ENCODE measurements at regions not wholly inside any gene's neighbourhood (a gene's known extent, or its start where the extent isn't known, plus 50 kb on each side); places are given as distances from the start of the nearest gene placed in this dataset.

DNA sequence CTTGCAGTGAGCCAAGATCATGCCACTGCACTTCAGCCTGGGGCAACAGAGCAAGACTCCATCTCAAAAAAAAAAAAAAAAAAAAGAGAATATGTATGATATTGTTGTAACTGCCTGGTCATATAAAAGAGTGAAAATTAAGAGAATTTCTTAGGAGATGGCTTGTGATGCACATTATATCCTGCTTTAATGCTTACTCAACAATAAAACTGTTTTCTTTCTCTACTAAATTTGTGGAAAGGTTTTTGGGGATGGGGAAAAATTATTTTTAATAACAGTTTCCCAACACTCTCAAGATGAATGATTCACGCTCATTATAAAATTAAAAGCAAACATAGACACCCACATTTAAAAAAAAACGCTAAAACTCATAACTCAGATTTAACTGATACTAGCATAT lies 1163.0 kb downstream of the SI start:
- Mint-ChIP-seq H3K27me3 (ENCODE audit: low read depth) (no peaks in the 10 kb centered on the region), H3K36me3 (ENCODE audit: low read depth) (no peaks in the 10 kb centered on the region), H3K4me1 (no peaks in the 10 kb centered on the region), H3K4me3 (no peak overlapping the region), H3K27ac (ENCODE audit: unreplicated experiment) (no peak overlapping the region), H3K9me3 (peaks cover 3% of the 10 kb centered on the region)
- TF ChIP-seq, protein P1, sequence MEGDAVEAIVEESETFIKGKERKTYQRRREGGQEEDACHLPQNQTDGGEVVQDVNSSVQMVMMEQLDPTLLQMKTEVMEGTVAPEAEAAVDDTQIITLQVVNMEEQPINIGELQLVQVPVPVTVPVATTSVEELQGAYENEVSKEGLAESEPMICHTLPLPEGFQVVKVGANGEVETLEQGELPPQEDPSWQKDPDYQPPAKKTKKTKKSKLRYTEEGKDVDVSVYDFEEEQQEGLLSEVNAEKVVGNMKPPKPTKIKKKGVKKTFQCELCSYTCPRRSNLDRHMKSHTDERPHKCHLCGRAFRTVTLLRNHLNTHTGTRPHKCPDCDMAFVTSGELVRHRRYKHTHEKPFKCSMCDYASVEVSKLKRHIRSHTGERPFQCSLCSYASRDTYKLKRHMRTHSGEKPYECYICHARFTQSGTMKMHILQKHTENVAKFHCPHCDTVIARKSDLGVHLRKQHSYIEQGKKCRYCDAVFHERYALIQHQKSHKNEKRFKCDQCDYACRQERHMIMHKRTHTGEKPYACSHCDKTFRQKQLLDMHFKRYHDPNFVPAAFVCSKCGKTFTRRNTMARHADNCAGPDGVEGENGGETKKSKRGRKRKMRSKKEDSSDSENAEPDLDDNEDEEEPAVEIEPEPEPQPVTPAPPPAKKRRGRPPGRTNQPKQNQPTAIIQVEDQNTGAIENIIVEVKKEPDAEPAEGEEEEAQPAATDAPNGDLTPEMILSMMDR (conservative IDR thresholded peaks at IDR 0.05), result no peak
- DNase-seq (ENCODE audit: low read depth, low spot score), result no peak

DNA sequence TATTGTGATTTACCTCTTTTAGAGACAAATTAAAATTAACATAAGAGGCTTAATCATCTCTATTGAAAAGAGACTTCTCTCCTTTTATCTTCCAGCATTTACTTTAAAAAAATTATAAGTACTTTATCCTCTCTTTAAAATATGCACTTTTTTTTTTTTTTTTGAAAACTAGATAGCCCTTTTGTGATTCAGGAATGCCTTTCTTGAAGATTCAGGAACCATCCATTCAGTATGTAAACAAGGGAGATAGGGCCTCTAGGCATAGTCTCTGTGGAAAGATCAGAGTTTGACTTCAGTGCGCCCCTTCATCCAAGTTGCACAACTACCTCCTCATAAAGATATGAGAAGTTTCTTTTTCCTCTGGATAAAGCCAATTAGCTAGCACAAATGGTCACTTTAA lies 1163.7 kb downstream of the SI start:
- no peaks in the 10 kb centered on the region for H3K4me1 Mint-ChIP-seq
- H3K27ac Mint-ChIP-seq (ENCODE audit: unreplicated experiment), result no peak overlapping the region
- no peak overlapping the region for H3K4me3 Mint-ChIP-seq
- H3K27me3 Mint-ChIP-seq (ENCODE audit: low read depth), result no peaks in the 10 kb centered on the region
- no peaks in the 10 kb centered on the region for H3K36me3 Mint-ChIP-seq (ENCODE audit: low read depth)
- no peak for DNase-seq (ENCODE audit: low read depth, low spot score)
- TF ChIP-seq, protein P1 (conservative IDR thresholded peaks at IDR 0.05), result no peak
- peaks cover 3% of the 10 kb centered on the region for H3K9me3 Mint-ChIP-seq

DNA sequence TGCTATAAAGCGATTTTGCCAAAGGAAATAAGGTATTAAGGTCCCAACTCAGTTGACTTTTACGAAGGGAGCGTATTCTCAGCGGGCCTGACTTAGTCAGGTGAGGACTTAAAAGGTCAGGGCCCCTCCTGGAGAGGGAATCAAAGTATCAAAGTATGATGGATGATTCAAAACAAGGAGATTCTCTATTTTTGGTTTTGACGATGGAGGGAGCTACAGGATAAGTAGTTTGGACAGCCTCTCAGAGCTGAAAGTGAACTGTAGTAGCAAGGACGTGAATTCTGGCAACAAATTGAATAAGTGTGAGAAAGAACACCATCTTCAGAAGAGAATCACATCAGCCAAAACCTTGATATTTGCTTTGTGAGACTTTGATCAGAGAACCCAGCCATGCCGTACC lies 1186.5 kb downstream of the SI start:
- H3K4me3 Mint-ChIP-seq, result no peak overlapping the region
- no peaks in the 10 kb centered on the region for H3K9me3 Mint-ChIP-seq
- no peaks in the 10 kb centered on the region for H3K36me3 Mint-ChIP-seq (ENCODE audit: low read depth)
- H3K27me3 Mint-ChIP-seq (ENCODE audit: low read depth), result peaks cover 17% of the 10 kb centered on the region
- TF ChIP-seq, protein P1 (conservative IDR thresholded peaks at IDR 0.05), result no peak
- H3K27ac Mint-ChIP-seq (ENCODE audit: unreplicated experiment), result no peak overlapping the region
- peaks cover 5% of the 10 kb centered on the region for H3K4me1 Mint-ChIP-seq
- no peak for DNase-seq (ENCODE audit: low read depth, low spot score)

DNA sequence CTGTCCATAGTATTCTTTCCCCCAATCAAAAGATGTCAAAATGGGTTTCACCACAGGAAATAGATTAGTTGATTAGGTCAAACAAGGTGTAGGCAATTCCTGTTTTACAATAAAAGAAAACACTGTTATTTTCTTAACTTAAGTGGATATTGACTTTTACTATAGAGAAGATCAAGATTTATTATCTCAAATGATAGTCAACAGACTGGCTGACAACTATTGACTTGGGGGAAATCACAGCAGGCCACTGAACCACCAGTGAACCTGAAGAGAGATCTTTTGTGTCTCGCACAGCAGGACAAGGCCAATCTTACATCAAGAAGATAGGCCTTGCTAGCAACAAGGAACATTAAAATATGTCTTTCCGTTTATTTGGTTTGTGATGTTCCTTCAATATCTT lies 1187.6 kb downstream of the SI start:
- Mint-ChIP-seq H3K36me3 (ENCODE audit: low read depth) (no peaks in the 10 kb centered on the region), H3K9me3 (no peaks in the 10 kb centered on the region), H3K27ac (ENCODE audit: unreplicated experiment) (no peak overlapping the region), H3K4me3 (no peak overlapping the region), H3K4me1 (peaks cover 5% of the 10 kb centered on the region), H3K27me3 (ENCODE audit: low read depth) (peaks cover 9% of the 10 kb centered on the region)
- TF ChIP-seq, protein P1 (conservative IDR thresholded peaks at IDR 0.05), result no peak
- DNase-seq (ENCODE audit: low read depth, low spot score), result no peak

DNA sequence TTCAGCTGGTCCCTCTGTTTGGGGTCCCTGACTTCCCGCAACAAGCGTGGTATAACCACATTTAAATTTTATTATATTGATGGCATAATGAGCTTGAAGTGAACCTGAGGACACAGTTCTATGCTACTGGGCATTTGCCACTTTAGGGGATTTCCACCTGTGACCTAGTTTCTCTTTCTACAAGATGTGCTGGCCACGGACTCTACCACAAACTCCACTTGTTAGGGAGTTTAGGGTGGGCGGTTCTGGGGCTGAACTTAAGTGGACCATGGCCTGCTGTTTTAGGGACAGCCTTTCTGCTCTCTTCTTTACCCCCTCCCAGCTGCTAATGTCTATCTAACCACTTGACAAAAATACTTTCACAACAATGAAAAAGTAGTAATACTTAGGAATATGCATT lies 1199.1 kb downstream of the SI start:
- DNase-seq (ENCODE audit: low read depth, low spot score), result no peak
- Mint-ChIP-seq H3K27ac (ENCODE audit: unreplicated experiment) (no peak overlapping the region), H3K36me3 (ENCODE audit: low read depth) (peaks cover 2% of the 10 kb centered on the region), H3K4me3 (no peak overlapping the region), H3K9me3 (peaks cover 20% of the 10 kb centered on the region), H3K27me3 (ENCODE audit: low read depth) (peaks cover 3% of the 10 kb centered on the region), H3K4me1 (no peaks in the 10 kb centered on the region)
- TF ChIP-seq, protein P1 (conservative IDR thresholded peaks at IDR 0.05), result no peak

DNA sequence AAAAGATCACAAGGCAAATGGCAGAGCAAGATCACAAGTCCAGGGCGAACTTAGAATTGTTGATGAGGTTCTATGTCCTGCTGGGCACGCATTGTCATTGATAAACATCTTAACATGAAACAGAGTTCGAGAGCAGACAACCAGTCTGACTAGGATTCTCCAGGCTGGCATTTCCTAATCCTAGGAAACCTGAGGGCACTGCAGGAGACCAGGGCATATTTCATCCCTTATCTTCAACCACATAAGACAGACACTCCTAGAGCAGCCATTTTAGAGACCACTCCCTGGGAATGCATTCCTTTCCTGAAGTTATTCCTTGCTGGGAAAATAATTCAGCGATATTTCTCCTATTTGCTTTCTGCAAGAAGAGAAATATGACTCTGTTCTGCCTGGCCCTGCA lies 1199.9 kb downstream of the SI start:
- no peak for DNase-seq (ENCODE audit: low read depth, low spot score)

More for the DNA sequence above, 1199.9 kb downstream of the SI start:
- Mint-ChIP-seq H3K27ac (ENCODE audit: unreplicated experiment) (no peak overlapping the region), H3K4me1 (no peaks in the 10 kb centered on the region), H3K9me3 (peaks cover 20% of the 10 kb centered on the region), H3K36me3 (ENCODE audit: low read depth) (peaks cover 2% of the 10 kb centered on the region), H3K4me3 (no peak overlapping the region), H3K27me3 (ENCODE audit: low read depth) (no peaks in the 10 kb centered on the region)
- TF ChIP-seq, protein P1 (conservative IDR thresholded peaks at IDR 0.05), result no peak

Measured in neural crest cell (in vitro differentiated cells).